DMS153 (cell line): ENCODE measurements at regions not wholly inside any gene's neighbourhood (a gene's known extent, or its start where the extent isn't known, plus 50 kb on each side); places are given as distances from the start of the nearest gene placed in this dataset.

Experiments
- DNase-seq: peaks from one replicate; lab custom pipeline; 2025; lab: John Stamatoyannopoulos, UW

DNA sequence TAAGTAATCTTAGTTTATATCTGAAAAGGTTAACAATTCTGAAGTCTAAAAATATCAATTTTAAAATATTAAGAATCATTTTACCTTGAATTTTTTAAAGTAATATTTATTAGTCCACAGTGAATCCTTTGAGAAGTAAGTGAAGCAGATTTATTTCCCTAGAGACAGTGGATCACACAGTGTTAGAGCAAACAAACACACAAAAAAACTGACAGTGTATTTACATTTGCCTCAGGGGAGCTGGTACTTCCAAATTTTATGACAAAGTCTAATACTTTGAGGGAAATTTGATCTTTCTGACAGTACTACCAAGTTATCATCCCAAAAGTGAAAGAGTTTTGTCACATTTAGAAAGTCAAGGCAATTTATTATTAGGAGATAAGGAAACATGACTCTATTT lies 1750.6 kb upstream of the CDH9 start:
- DNase-seq = peak; percentile 48

DNA sequence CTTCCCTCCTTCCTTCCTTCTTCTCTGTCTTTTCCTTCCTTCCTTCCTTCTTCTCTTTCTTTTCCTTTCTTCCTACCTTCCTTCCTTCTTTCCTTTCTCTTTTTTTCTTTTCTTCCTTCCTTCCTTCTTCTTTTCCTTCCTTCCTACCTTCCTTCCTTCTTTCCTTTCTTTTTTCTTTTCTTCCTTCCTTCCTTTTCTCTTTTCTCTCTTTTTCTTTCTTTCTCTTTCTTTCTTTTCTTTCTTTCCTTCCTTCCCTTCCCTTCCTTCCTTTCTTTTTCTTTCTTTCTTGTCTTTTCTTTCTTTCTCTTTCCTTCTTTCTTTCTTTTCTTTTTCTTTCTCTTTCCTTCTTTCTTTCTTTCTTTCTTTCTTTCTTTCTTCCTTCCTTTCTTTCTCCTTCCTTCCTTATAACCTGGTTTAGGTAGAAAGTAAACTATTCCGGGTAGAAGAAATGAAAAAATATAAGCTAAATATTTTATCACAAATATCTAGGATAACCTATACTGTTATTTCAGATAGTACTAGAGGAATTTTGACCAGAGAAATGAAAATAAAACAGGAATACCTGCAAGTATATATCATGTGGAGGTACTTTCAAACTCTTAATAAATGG lies 1741.8 kb upstream of the CDH9 start:
- DNase-seq = no peak

DNA sequence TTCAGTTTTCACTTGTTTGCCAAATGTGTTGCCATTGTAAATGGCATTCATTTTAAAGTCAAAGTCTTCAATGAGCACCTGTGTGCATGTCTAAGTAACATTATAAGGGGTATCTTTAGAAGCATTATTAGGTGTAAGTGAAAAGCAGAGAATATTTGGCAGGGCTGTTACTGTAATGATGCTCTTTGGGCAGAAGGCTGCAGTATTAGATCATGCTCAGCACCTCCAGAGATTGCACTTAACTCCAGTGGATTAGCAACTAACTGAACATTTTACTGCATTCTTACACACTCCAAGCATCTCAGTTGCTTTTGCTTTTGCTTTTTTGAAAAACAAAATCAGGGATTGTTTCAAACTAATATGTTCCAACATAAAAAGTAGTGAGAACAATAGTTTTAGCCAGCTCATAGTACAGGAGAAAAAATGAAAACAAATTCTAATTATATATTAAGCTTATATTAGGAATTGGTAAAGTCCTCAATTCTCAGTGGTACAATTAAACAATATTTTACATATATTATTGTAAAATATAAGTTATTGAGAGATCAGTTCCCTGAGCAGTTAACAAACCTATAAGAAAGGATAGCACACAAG lies 1740.9 kb upstream of the CDH9 start:
- DNase-seq = peak; percentile 52

DNA sequence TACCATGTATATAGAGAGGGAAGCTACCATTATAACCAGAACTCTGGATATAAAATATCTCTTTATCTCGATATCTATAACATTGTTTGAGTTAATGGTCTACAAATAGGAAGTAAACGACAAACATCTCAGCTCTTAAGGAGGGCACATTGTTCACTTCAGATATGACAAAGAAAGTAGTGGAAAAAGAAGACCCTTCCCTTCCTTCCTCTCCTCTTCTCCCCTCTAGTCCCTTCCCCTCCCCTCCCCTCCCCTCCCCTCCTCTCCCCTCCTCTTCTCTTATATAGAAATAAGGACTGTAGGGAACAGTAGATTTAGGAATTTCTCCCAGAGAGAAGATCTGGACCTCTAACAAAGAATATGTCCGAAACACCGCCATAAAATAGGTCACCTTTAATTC lies 1731.9 kb upstream of the CDH9 start:
- DNase-seq = no peak

DNA sequence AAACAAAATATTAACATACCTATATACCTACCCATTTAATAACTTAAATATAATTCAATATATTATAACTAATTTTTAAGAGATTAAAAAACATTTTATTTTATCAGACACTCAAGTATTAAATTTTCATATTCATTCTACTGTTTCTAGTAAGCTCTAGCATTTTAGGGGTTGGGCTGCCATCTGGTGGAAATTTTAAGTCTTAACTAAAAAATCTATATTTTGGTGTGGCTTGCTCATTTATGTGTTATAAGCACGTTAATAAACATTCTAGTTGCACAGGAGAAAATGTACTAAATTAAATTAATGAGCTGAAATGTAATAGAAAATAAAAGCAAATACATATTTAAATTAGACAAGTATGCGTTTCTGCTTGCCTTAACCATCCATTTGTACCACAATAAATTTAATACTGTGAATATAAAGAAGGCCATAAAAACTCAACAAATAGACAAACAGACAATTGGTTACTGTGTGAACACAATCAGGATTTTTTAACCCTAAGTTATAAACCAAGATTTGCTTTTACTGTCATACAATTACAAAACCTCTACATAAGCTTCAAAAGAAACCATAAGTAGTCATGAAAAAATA lies 1728.3 kb upstream of the CDH9 start:
- peak; percentile 61 for DNase-seq

DNA sequence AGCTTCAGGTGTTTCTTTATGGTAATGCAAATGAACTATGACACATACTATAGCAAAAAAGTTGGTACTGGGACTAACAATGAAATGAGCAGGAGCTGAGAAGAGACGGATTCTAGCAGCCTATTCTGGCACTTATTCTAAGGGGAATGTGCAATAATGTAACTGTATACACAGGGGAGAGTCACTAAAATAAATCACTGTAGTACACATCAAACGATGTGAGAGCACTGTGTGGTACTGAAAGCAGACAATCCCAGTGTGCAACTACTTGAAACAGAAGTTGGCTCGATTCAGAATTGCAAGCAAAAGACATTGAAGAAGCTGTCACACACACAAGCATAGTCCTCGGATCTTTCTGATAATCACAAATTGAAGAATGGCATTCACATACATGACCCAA lies 1713.0 kb upstream of the CDH9 start:
- DNase-seq = no peak

DNA sequence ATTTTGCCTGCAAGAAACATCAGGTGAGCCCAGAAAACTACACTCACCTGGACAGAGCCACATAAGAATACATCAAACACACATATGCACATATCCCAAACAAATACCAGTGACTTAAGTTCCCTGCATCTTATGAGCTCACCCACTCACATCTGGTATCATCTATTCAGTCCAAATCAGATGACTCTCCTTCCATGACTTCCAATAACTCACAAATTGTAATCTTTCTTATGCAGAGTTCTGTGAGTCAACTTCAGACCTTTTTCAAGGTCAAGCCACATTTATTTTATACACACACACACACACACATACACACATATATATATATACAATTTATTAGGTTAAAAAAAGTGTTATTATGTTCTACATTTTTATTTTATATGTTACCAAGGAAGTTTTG lies 1711.9 kb upstream of the CDH9 start:
- DNase-seq = no peak

DNA sequence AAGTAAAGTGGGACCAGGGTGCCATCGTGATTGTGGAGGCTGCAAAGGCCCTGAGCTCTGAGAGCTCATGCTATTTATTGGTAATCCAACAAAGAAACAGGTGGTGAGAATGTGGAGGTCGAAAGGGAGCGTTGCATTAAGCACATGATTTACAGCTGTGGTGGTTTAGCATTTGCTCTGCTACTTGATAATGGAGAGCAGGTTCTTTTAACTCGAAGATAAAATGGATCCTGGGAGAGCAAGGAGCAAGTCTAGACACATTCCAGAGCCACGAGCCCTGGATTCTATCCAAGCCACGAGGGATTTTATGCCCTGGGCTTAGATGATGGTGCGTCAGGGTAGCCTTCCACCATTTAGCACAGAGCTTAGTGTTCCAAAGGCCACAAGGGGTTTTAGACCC lies 1710.1 kb upstream of the CDH9 start:
- DNase-seq = peak; percentile 13

DNA sequence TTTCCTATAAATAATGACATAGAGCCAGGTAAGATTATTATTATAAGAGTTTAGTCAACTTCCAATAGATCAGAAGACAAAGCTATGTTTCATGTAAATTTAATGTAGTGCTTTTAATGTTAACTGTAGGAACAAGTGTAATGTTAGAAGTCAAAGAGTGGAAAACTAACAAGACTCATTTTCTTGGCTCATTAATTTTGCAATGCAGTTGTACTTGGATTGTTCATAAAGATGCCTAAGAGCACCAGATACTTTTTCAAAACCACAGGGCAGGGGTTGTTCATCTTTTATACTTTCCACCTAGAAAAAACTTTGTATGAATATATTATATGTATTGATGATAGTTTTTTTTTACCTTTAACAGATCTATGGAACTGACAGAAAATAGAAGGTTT lies 1705.3 kb upstream of the CDH9 start:
- no peak for DNase-seq

DNA sequence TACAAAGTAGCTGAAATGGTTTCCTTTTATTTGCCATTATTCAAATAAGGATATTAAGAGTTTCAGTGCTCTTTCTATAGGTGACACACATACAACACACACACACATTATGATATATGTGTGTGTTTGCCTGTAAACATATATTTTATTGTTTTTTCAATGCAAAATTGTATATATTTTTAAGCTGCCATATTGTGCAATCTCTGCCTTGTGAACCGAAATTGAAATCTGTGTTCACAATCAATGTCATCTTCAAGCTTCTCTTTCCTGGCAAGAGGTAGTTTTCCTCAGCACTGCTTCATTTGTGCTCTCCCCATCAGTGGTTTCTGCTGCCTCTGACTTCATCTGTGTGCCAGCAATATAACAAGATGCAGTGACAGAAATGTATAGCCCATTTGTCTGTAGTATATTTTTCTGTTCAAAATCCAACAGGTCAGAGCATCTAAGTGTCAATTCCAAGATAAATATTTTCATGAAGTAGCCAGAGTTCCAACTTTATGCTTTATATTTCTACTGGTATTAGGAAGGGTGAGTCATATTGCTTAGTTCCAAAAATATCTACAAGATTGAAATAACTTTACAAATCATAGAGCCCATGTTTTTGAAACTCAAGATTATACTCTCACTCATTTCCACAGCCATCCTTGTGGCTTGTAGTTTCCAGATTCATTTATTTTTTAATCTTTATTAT lies 1704.8 kb upstream of the CDH9 start:
- DNase-seq = no peak

DNA sequence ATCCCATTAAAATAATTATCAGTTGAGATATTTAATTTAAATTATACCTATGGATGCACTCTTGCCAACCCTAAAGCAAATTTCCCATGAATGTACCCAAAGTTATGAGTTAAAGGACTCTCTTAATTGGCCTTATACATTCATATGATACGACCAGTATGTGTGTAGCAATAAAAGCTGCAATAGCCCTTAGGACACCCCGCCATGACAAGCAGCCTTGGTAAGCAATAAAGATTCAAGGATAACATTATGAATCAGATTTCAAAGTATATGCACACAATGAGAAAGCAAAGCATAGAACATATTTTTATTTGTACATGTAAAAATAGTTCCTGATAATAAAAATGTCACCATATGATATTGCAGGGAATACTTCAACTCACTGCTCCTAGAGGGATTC lies 1699.3 kb upstream of the CDH9 start:
- no peak for DNase-seq

DNA sequence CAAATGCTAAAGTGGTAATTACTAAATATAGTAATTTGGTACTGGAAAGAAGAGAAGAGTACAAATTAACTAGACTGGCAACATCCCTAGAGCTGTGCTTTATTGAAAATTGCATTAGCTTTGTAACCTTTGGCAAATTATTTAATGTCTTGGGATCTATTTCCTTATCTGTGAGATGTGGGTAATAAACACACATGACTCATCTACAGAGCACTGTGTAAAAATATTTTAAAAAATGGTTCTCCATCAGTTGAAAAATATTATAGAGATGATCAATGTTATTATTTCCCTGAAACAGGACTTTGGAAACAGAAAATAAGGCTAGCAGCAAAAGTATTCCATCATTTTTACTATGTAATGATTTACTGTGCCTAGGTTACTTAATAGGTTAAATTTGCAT lies 1698.8 kb upstream of the CDH9 start:
- DNase-seq = no peak

DNA sequence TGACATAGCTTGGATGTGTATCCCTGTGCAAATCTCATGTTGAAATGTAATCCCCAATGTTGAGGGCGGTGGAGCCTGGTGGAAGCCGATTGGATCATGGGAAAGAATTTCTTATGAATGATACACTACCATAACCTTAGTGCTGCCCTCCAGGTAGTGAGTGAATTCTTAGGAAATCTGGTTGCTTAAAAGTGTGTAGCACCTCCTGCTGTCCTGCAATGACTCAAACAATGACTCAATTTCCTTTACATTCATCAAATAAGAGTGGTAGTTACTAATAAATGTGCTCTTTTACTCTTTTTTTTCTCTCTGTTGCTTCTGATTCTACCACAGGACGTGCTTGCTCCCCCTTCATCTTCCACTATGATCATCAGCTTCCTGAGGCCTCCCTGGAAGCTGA lies 1696.0 kb upstream of the CDH9 start:
- no peak for DNase-seq

DNA sequence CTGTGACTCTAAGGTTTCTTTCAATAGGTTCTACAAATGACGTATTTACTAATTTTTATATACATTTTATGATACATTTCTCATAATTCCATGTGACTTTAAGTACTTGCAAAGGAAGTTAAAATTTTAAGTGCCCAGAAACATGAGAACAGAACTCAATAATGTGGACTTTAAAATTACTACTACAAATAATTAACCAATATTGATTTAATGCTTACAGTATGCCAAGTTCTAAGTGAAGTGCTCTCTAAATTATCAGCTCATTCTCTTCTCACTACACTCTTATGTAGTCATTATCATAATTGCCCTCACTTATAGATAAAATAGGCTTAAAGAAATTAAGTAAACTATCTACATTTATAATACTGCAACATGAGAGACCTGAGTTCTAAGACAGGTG lies 1690.7 kb upstream of the CDH9 start:
- no peak for DNase-seq

DNA sequence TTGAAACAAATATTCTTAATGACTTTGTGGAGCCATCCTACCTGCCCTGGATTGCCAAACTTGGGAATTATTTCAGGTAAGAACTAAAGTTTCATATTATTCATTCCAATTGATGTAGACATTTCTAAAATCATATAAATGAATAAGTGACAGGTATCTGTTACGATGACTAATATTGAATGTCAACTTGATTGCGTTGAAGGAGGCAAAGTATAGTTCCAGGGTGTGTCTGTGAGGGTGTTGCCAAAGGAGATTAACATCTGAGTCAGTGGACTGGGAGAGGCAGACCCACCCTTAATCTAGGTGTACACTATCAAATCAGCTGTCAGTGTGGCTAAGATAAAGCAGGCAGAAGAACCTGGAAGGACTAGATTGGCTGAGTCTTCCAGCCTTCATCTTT lies 1688.4 kb upstream of the CDH9 start:
- DNase-seq = no peak

DNA sequence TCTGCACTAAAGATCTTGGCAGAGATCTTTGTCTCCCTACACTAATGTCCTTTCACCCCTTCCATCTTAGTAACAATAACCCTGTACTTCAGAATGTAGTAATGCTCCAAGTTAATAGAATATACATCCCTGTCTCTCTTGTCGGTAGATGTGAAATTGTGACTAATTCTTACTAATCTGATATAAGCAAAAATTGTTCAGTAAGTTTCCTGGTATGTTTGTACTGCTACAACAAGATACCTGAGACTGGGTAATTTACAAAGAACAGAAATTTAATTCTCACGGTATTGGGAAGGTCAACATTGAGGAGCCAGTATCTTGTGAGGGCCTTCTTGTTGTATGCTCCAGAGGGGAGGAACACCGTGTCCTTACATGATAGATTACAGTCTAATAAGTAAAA lies 1686.6 kb upstream of the CDH9 start:
- DNase-seq = no peak

DNA sequence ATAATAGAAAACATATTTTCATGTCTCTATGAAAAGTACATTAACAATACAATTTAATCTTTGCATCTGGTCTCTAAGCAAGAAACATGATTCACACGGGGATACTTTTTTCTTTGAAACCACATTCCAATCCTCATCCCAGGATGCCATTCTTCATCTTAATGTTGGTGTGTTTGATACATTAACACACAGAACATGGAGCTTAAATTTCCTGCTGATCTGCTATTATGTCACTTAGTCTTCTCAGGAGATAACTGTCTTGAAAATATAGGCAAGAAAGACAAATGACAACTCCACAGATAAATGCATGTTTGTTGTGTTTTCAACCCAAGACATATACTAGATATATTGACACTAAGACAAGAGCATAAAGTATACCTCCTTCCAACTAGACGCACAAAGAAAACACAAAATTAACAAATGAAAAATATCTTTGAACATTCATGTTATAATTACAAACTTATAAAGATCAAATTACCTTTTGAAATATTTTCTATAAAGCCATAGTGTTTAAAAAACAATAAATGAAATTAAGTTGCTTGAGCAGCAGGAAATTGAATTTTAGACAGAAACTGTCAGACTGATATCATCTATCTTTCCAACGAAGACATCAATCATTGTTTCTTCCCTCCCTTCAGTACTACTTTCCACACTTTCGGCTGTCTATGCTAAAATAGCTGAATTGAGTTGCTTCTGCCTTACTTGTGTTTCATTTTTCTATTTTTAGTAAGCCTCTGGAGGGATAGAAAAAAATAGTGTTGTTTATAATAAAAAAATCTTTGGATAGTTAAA lies 1676.7 kb upstream of the CDH9 start:
- DNase-seq = no peak

DNA sequence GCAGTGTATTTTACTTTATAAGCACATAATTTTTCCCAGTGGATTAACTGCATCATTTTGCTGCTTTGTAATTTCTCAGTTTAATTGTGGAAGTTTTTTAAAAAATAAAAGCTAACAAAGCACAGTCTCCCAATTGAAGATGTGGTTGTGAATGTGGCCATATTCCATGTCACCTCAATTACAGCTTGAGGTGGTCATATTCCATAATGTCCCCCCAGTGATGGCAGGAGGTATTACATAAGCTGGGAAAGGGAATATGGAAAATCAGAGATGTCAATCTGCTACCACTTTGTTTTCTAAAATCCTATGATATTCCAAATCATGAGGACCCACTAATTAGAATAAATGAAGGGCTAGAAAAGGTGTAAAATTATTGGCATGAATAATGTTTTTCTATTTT lies 1672.0 kb upstream of the CDH9 start:
- no peak for DNase-seq

DNA sequence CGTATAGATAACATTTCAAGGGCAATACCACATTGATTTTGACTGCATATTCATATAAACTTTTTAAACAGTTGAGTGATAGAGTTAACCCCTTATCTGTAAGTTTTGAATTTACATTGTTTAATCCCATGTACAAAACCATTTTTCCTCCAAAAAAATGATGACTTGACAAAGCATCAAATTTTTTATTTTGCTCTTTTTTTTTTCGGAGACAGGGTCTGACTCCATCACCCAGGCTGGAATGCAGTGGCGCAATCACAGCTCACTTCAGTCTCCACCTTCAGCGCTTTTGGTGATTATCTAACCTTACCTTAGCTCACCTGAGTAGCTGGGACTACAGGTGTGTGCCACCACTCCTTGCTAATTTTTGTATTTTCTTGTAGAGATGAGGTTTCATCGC lies 1670.1 kb upstream of the CDH9 start:
- DNase-seq = no peak

DNA sequence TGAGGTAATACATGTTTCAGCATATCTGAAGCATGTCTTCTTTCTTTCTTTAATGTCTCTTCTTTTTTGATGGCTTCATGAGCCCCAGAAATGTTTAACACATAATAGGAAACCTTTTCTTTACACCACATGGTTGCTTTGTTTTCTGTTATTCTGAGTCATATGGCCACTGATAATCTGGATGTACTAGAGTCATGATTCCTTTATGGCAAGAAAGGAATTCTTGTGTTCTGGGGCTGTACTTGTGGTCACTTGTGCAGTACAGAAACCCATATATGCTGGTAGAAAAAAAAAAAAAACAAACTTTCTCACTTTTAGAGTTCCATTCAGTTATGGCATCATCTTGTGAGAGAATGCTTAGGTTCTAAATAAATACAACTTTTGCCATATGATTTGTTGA lies 1669.3 kb upstream of the CDH9 start:
- DNase-seq = no peak

DNA sequence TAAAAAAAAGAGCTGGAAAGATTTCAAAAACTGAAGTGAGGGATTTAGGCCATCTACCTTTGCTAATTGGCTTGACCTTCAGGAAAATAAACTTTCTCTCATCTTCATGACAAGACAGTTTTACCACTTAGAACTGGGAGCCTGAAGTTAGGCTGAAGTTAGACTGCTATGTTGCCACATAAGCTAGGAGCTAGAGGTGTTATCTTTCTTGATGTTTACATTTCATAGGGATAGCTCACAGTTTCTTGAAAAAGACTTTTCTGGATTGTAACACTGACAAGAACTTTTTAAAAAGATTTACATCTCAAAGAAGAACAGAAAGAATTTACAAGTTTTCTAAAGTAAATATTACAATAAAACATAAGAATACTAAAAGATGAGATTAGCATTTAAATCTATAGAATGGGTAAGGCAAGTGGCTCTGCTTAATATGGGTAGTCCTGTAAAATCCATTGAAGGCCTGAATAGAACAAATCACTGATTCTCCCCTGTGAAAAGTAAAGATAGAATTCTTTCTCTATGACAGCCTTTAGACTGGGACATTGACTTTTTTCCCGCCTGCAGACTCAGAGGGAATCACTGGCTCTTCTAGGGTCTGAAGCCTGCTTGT lies 1665.4 kb upstream of the CDH9 start:
- DNase-seq = no peak

DNA sequence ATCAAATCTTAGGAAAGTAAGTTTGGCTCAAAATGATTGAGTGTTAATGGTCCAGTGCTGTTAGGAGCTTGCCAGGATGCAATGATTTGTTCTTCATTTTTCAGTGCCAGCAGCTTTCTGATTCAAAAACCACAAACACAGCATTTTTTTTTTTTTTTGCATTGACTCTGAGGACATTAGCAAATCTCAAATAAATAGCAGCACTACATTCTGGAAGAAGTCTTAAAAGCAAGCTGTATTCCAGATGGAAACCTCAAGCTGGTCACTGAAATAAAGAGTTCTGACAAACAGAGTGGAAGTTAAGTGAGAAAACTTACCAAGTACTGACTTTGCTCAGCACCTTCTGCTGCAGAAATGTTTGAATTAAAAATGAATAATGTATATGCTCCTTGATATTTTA lies 1653.1 kb upstream of the CDH9 start:
- DNase-seq = no peak
